ENCODE measurements at regions not wholly inside any gene's neighbourhood (a gene's known extent, or its start where the extent isn't known, plus 50 kb on each side); places are given as distances from the start of the nearest gene placed in this dataset.
"Not testable (repeated sequence)": the region's sequence is repeated elsewhere in the genome, so short reads cannot be mapped to it uniquely, and the experiment has no call there.

- DNase-seq (ENCODE audit: low spot score) (no peak), FAIRE-seq (peak; percentile 77)
These were observed 69.6 kb downstream of the SERTM2 start for GRCh38 chrX:111581086-111581485.

- FAIRE-seq (no peak), DNase-seq (ENCODE audit: low spot score) (no peak)
These were observed 73.9 kb downstream of the SERTM2 start for GRCh38 chrX:111585337-111585736.

GRCh38 chrX:111594348-111594877 lies 83.0 kb downstream of the SERTM2 start:
- FAIRE-seq; DNase-seq (ENCODE audit: low spot score): not testable (repeated sequence)

- DNase-seq (ENCODE audit: low spot score) = no peak
- no peak for FAIRE-seq
These were observed 83.0 kb upstream of the ALG13 start for GRCh38 chrX:111597967-111598366.

GRCh38 chrX:111608724-111609123 lies 72.2 kb upstream of the ALG13 start:
- FAIRE-seq (no peak), DNase-seq (ENCODE audit: low spot score) (no peak)

- FAIRE-seq = no peak
- DNase-seq (ENCODE audit: low spot score) = no peak
These were observed 71.8 kb upstream of the ALG13 start for GRCh38 chrX:111609206-111609605.

- FAIRE-seq (no peak), DNase-seq (ENCODE audit: low spot score) (no peak)
These were observed 65.7 kb upstream of the ALG13 start for GRCh38 chrX:111615227-111615626.

- FAIRE-seq (no peak), DNase-seq (ENCODE audit: low spot score) (no peak)
These were observed 64.2 kb upstream of the ALG13 start for GRCh38 chrX:111616786-111617185.

- FAIRE-seq; DNase-seq (ENCODE audit: low spot score): not testable (repeated sequence)
These were observed 60.9 kb upstream of the ALG13 start for GRCh38 chrX:111620084-111620483.

GRCh38 chrX:111624169-111624568 lies 56.8 kb upstream of the ALG13 start:
- FAIRE-seq = no peak
- DNase-seq (ENCODE audit: low spot score) = no peak

GRCh38 chrX:111627256-111627655 lies 53.7 kb upstream of the ALG13 start:
- FAIRE-seq = not testable (repeated sequence)

More at GRCh38 chrX:111627256-111627655, 53.7 kb upstream of the ALG13 start:
- DNase-seq (ENCODE audit: low spot score) = not testable (repeated sequence)
